Prostate gland (tissue), 2 donors: ENCODE measurements at regions not wholly inside any gene's neighbourhood (a gene's known extent, or its start where the extent isn't known, plus 50 kb on each side); places are given as distances from the start of the nearest gene placed in this dataset.

ENCODE experiments used
- DNase-seq: peaks from one replicate; pipeline ENCODE4 v3.0.0-alpha.2; 2019; ENCODE audit warnings: low spot score
- H3K27ac ChIP-seq, 2 donors: fragments of 200-600 bp; sonication (generic); 2 replicates each; pipeline ENCODE4 v1.5.1; 2017 to 2019
- H3K27me3 ChIP-seq: fragments of 200-600 bp; sonication (generic); replicated peaks from 2 replicates; pipeline ENCODE4 v1.5.1; 2019; ENCODE audit not compliant: insufficient read depth
- H3K36me3 ChIP-seq, 2 donors: fragments of 200-600 bp; sonication (generic); 1 replicate in 1 of 2; 2 replicates in 1 of 2; pipeline versions ENCODE4 v1.5.1 to v1.8.1; 2017 to 2019
- H3K4me1 ChIP-seq: fragments of 200-600 bp; sonication (generic); replicated peaks from 2 replicates; pipeline ENCODE4 v1.5.1; 2019
- H3K4me3 ChIP-seq, 2 donors: fragments of 200-600 bp; sonication (generic); 2 replicates each; pipeline ENCODE4 v1.5.1; 2017 to 2019
- H3K9me3 ChIP-seq: fragments of 200-600 bp; sonication (generic); 2 replicates; pipeline ENCODE4 v1.5.1; 2017
- CTCF ChIP-seq, 4 experiments: fragments of 200-600 bp in 2 of 4; fragments of 450-650 bp in 2 of 4; sonication (generic) in 2 of 4; IDR thresholded peaks; 1 replicate in 3 of 4; 2 replicates in 1 of 4; pipeline ENCODE4 v1.5.1; 2016 to 2019; ENCODE audit warnings: antibody characterized with exemption in 4 of 4, mild to moderate bottlenecking in 2 of 4, moderate library complexity in 2 of 4
- POLR2A ChIP-seq: fragments of 450-650 bp; IDR thresholded peaks from one replicate; pipeline ENCODE4 v1.6.1; 2016; ENCODE audit warnings: antibody characterized with exemption, mild to moderate bottlenecking
- POLR2AphosphoS5 ChIP-seq: sonication (generic); formaldehyde crosslinking; IDR thresholded peaks from one replicate; pipeline ENCODE4 v1.6.1; 2017; ENCODE audit warnings: antibody characterized with exemption
- WGBS: methylation state at CpG from one replicate; pipeline ENCODE4 v1.1.5; 2018; 5-methylcytosine and 5-hydroxymethylcytosine counted together
- intact Hi-C: fragments of 100-400 bp; cut with DNase I; formaldehyde crosslinking; loops from one replicate; pipeline ENCODE4 v1.14.2; 2022

- no peak overlapping the region for H3K27ac ChIP-seq
- no peaks in the 10 kb centered on the region for H3K36me3 ChIP-seq
- H3K27me3 ChIP-seq, result no peaks in the 10 kb centered on the region
- intact Hi-C loops, result no loop called here
- H3K9me3 ChIP-seq, result no peaks in the 10 kb centered on the region
- H3K4me3 ChIP-seq, result no peak overlapping the region
- no peaks in the 10 kb centered on the region for H3K4me1 ChIP-seq
- DNase-seq, result no peak
- TF ChIP-seq CTCF (IDR thresholded peaks at IDR 0.05) (no peak), POLR2A (no peak), POLR2AphosphoS5 (no peak)
- WGBS, result 78% methylated on average over 2 of the region's 2 CpGs
Observed at GRCh38 chr18:44602380-44602779, 78.3 kb upstream of the SETBP1 start.

GRCh38 chr18:44602845-44603244 is 77.8 kb upstream of the SETBP1 start:
- no peak for DNase-seq
- intact Hi-C loops, result no loop called here
- Histone ChIP-seq H3K4me1 (no peaks in the 10 kb centered on the region), H3K9me3 (no peaks in the 10 kb centered on the region), H3K4me3 (no peak overlapping the region), H3K27me3 (no peaks in the 10 kb centered on the region), H3K27ac (no peak overlapping the region), H3K36me3 (no peaks in the 10 kb centered on the region)
- TF ChIP-seq CTCF (IDR thresholded peaks at IDR 0.05), result no peak
- TF ChIP-seq POLR2AphosphoS5, result no peak
- TF ChIP-seq POLR2A, result no peak
- WGBS, result 67% methylated on average over 1 of the region's 1 CpG

GRCh38 chr18:44609181-44609941 is 71.3 kb upstream of the SETBP1 start:
- no peak for DNase-seq
- Histone ChIP-seq H3K27ac (no peak overlapping the region), H3K4me3 (no peak overlapping the region), H3K4me1 (no peaks in the 10 kb centered on the region), H3K9me3 (no peaks in the 10 kb centered on the region), H3K36me3 (no peaks in the 10 kb centered on the region), H3K27me3 (no peaks in the 10 kb centered on the region)
- WGBS, result 14% methylated on average over 2 of the region's 2 CpGs
- no peak for TF ChIP-seq POLR2AphosphoS5
- no peak for TF ChIP-seq POLR2A
- no peak for TF ChIP-seq CTCF (IDR thresholded peaks at IDR 0.05)
- intact Hi-C loops, result no loop called here

GRCh38 chr18:44620812-44621211 is 59.9 kb upstream of the SETBP1 start:
- 44% methylated on average over 1 of the region's 1 CpG for WGBS
- no peaks in the 10 kb centered on the region for H3K27me3 ChIP-seq
- H3K4me3 ChIP-seq, result no peak overlapping the region
- H3K36me3 ChIP-seq, result no peaks in the 10 kb centered on the region
- no peak overlapping the region for H3K27ac ChIP-seq
- H3K4me1 ChIP-seq, result no peaks in the 10 kb centered on the region
- no peak for DNase-seq
- no peaks in the 10 kb centered on the region for H3K9me3 ChIP-seq
- no peak for TF ChIP-seq POLR2A
- no peak for TF ChIP-seq POLR2AphosphoS5
- TF ChIP-seq CTCF (IDR thresholded peaks at IDR 0.05), result no peak
- intact Hi-C loops, result no loop called here

- intact Hi-C loops, result no loop called here
- no peaks in the 10 kb centered on the region for H3K36me3 ChIP-seq
- no peaks in the 10 kb centered on the region for H3K4me1 ChIP-seq
- H3K9me3 ChIP-seq, result no peaks in the 10 kb centered on the region
- no peaks in the 10 kb centered on the region for H3K27me3 ChIP-seq
- H3K4me3 ChIP-seq, result no peak overlapping the region
- TF ChIP-seq POLR2A (no peak), POLR2AphosphoS5 (no peak), CTCF (IDR thresholded peaks at IDR 0.05) (no peak)
- no peak for DNase-seq
- H3K27ac ChIP-seq, result no peak overlapping the region
Observed at GRCh38 chr18:44624052-44624451, 56.6 kb upstream of the SETBP1 start.
